Testis (tissue), 2 donors: ENCODE measurements at regions not wholly inside any gene's neighbourhood (a gene's known extent, or its start where the extent isn't known, plus 50 kb on each side); places are given as distances from the start of the nearest gene placed in this dataset.

Source experiments
- CTCF ChIP-seq, 3 experiments: fragments of 450-650 bp in 2 of 3; fragments of 200-600 bp in 1 of 3; sonication (generic) in 1 of 3; IDR thresholded peaks; one replicate each; pipeline ENCODE4 v1.5.1; 2016 to 2019; ENCODE audit warnings: antibody characterized with exemption in 3 of 3, mild to moderate bottlenecking in 2 of 3, moderate library complexity in 1 of 3
- POLR2A ChIP-seq: fragments of 450-650 bp; IDR thresholded peaks from one replicate; pipeline ENCODE4 v1.6.1; 2017; ENCODE audit warnings: antibody characterized with exemption, mild to moderate bottlenecking, moderate library complexity

- TF ChIP-seq CTCF (IDR thresholded peaks at IDR 0.05) = peak in 1 of 3 experiments; percentile 6
- TF ChIP-seq POLR2A = no peak
Measured at GRCh38 chr5:174503461-174504265, 220.7 kb upstream of the MSX2 start.
